ENCODE measurements at regions not wholly inside any gene's neighbourhood (a gene's known extent, or its start where the extent isn't known, plus 50 kb on each side); places are given as distances from the start of the nearest gene placed in this dataset.

DNA sequence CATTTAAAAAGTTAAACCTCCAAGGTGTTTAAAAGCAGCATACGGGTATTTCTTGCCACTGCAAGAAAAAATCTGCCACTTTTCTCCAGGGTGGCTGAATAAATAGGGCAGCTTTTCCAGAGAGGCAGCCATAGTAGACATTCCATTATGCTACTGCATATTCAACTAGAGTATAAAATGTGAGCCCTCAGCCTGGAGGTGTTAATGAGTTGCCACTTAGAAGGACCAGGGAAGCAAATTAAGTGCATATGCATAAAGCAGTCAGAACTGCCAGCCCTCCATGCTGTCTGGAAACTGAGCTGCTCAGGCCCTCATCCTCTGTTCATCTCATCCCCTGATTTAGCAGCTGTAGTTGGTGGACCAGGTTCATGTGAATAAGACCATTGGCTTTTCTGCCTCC, 99.4 kb downstream of the DIRAS3 start:
- no peak for TF ChIP-seq JUNB (CRISPR knock-in tag; IDR thresholded peaks at IDR 0.05; ENCODE audit: borderline replicate concordance)
- no peak for TF ChIP-seq ZNF354B (CRISPR knock-in tag; IDR thresholded peaks at IDR 0.05)
